Kidney (tissue), 13 donors: ENCODE measurements at regions not wholly inside any gene's neighbourhood (a gene's known extent, or its start where the extent isn't known, plus 50 kb on each side); places are given as distances from the start of the nearest gene placed in this dataset.
A peak's percentile ranks its signal among the peaks of the same experiment; 100 is the strongest.
"Not testable (repeated sequence)": the region's sequence is repeated elsewhere in the genome, so short reads cannot be mapped to it uniquely, and the experiment has no call there.

Experiments
- DNase-seq, 5 donors: peaks; one replicate each; pipeline ENCODE4 v3.0.0-alpha.2; 2013 to 2020
- FAIRE-seq: peaks from 2 replicates; lab custom pipeline; 2012; peaks lifted over from hg19 to GRCh38; lab: Jason Lieb, UNC
- H3K27ac ChIP-seq, 2 donors: one replicate each; pipeline ENCODE4 v1.7.0; 2013; ENCODE audit warnings: low read depth in 2 of 2, low read length in 2 of 2, inconsistent platforms in 1 of 2
- H3K27me3 ChIP-seq: one replicate; pipeline ENCODE4 v1.7.1; 2013; ENCODE audit warnings: low read length, inconsistent platforms; ENCODE audit not compliant: control insufficient read depth, insufficient read depth
- H3K36me3 ChIP-seq, 3 donors: one replicate each; pipeline versions ENCODE4 v1.7.0 to v1.7.1; 2013; ENCODE audit warnings: low read length in 3 of 3, control low read depth in 1 of 3, inconsistent platforms in 1 of 3; ENCODE audit not compliant: insufficient read depth in 3 of 3, control insufficient read depth in 2 of 3
- H3K4me1 ChIP-seq, 3 donors: one replicate each; pipeline versions ENCODE4 v1.7.0 to v1.7.1; 2013; ENCODE audit warnings: low read length in 3 of 3, inconsistent platforms in 1 of 3, low read depth in 1 of 3; ENCODE audit not compliant: control insufficient read depth in 2 of 3, insufficient read depth in 2 of 3
- H3K4me3 ChIP-seq, 3 donors: one replicate each; pipeline versions ENCODE4 v1.7.0 to v1.8.1; 2013; ENCODE audit warnings: low read length in 3 of 3, control low read depth in 1 of 3, inconsistent platforms in 1 of 3
- H3K9ac ChIP-seq, 3 donors: one replicate each; pipeline versions ENCODE4 v1.7.0 to v1.7.1; 2013; ENCODE audit warnings: low read length in 3 of 3, control low read depth in 1 of 3, inconsistent platforms in 1 of 3
- H3K9me3 ChIP-seq, 3 donors: one replicate each; pipeline versions ENCODE4 v1.7.0 to v1.7.1; 2013; ENCODE audit warnings: low read length in 3 of 3, control low read depth in 1 of 3, inconsistent platforms in 1 of 3; ENCODE audit not compliant: control insufficient read depth in 2 of 3, insufficient read depth in 1 of 3
- CTCF ChIP-seq: IDR thresholded peaks from 3 replicates; pipeline ENCODE4 v1.5.1; 2012; ENCODE audit warnings: mild to moderate bottlenecking, moderate library complexity, borderline replicate concordance; ENCODE audit not compliant: insufficient read depth; ENCODE audit errors: extremely low read depth
- intact Hi-C: fragments of 100-400 bp; cut with DNase I; formaldehyde crosslinking; loops from one replicate; pipeline ENCODE4 v1.11.1; 2022
- donor health status: control.
- donor health status: control.
- donor health status: control.
- donor health status: control.
- donor health status: control.
- donor health status: DM: yes; HTN: yes; CAD: no.
- donor health status: Normal renal cell carcinoma (clear cell type).

GRCh38 chr9:87371795-87372355, 125.8 kb upstream of the DAPK1 start:
- FAIRE-seq = no peak
- Histone ChIP-seq H3K27ac (no peak overlapping the region), H3K4me3 (peak overlapping the region in 1 of 3 donors; percentile 11), H3K9ac (no peak overlapping the region), H3K36me3 (no peaks in the 10 kb centered on the region), H3K4me1 (peaks cover 0 to 25% (median 6%) of the 10 kb centered on the region in 3 donors), H3K9me3 (no peaks in the 10 kb centered on the region), H3K27me3 (peaks cover 3% of the 10 kb centered on the region)
- no peak for TF ChIP-seq CTCF
- no peak for DNase-seq
- intact Hi-C loops = no loop called here

DNA sequence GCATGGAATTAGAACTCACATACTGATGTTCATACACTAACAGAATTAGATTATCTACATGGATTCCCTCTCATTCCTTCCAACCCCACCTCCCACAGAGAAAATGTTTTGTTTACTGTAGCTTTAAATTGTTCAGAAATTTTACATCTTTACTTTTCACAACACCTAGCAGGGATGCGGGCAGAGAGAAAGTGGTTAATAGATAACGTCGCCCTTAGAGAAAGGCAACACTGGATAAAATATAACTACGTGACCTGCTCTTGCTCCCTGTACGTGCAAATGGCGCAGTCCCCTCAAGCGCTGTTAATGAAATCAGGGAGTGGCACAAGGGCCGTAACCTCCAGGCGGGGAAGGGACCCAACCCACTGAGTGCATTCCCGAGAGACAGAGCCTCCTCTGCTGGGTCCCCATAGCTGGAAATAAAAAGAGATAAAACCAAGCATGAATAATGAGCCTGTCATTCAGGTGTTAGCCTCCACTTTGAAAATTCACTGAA, 125.3 kb upstream of the DAPK1 start:
- FAIRE-seq (no peak), DNase-seq (peak; percentile 70 to 84 (median 77))
- Histone ChIP-seq H3K36me3 (no peaks in the 10 kb centered on the region), H3K27ac (peak overlapping the region; percentile 20 to 41), H3K27me3 (peaks cover 5% of the 10 kb centered on the region), H3K9me3 (no peaks in the 10 kb centered on the region), H3K4me3 (peak overlapping the region in 2 of 3 donors; percentile 11 to 46), H3K4me1 (peaks cover 0 to 25% (median 6%) of the 10 kb centered on the region in 3 donors), H3K9ac (no peak overlapping the region)
- no peak for TF ChIP-seq CTCF
- intact Hi-C loops = no loop called here

GRCh38 chr9:87374023-87374919, 123.4 kb upstream of the DAPK1 start:
- intact Hi-C loops, H3K9ac ChIP-seq, H3K4me3 ChIP-seq, H3K27me3 ChIP-seq, FAIRE-seq, DNase-seq, H3K36me3 ChIP-seq, H3K9me3 ChIP-seq: not testable (repeated sequence)
- peak overlapping the region; percentile 43 to 56 for H3K27ac ChIP-seq
- peaks cover 0 to 25% (median 6%) of the 10 kb centered on the region in 3 donors for H3K4me1 ChIP-seq
